Stimulated activated CD8-positive, alpha-beta memory T cell treated with anti-CD3 and anti-CD28 coated beads, Interleukin-12 subunit alpha, Interleukin-12 subunit beta, amount 100 ng/mL, for 24 hours (primary cell): ENCODE measurements at regions not wholly inside any gene's neighbourhood (a gene's known extent, or its start where the extent isn't known, plus 50 kb on each side); places are given as distances from the start of the nearest gene placed in this dataset.
"Not testable (repeated sequence)": the region's sequence is repeated elsewhere in the genome, so short reads cannot be mapped to it uniquely, and the experiment has no call there.

Experiments
- DNase-seq: peaks from one replicate; pipeline ENCODE4 v3.0.0-alpha.2; 2020; ENCODE audit errors: extremely low read depth

DNA sequence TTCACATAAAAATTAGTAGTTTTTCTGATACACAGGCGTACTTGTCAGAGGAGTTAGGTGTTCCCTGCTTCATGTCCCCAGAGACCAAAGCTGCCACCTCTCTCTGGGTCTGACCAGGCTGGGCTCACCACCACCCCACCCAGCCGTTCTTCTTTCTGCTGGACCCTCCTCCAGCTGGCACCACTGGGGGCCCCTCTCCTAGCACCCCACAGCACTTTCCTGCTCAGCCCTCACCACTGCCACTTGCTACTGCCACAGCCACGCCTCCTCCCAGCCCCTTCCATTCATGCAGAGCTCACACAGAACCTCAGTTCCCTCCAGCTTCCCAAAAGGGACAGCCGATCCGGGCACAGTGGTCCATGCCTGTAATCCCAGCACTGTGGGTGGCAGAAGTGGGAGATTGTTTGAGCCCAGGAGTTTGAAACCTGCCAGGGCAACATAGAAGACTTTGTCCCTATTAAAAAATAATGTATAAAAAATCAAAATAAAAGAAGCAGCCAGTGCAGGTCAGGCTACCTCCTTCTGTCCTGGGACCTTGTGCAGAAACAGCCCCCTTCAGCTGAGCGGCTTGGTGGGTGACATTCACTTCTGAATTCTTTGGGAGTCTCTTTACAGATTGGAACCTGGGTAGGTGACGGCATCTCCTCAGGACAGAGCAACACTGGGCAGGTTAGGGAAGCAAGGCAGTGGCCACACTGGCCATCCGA, 208.3 kb downstream of the TOMM20 start:
- DNase-seq, result no peak

DNA sequence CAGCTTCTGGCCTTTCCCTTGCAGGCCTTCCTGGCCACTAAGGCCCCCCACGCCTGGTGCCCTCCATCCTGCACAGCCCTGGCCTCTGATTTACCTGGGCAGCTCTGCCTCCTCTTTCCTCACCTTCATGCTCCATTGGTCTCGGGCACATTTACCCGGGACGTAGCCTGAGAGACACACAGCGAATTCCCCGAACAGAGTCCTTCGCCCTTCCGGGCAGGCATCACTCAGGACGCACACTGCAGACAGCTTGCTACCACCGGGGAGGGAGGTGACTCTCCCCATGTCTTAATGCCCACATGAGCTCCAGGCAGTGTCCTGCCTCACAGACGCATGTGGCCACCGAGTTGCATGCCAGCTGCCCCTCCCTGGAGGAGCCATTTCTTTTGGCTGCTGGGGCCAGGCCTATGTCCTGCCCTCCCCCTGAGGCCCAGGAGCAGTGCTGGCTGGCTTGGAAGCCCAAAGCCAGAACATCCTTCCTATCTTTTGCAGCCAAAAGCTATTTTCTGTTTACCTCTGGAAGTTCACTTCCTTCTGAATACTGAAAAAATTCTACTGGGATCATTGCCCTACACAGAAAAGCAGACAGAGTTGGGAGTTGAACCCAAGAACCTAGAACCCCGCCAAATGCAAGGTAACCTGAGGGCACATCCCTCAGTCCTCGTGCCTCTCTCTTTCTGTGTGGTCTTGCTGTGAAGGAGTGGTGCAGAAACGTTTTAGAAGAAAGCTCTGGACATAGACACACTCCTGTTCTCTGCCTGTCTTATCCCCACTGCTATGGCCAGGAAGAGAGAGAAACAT, 209.5 kb downstream of the TOMM20 start:
- DNase-seq, result no peak

DNA sequence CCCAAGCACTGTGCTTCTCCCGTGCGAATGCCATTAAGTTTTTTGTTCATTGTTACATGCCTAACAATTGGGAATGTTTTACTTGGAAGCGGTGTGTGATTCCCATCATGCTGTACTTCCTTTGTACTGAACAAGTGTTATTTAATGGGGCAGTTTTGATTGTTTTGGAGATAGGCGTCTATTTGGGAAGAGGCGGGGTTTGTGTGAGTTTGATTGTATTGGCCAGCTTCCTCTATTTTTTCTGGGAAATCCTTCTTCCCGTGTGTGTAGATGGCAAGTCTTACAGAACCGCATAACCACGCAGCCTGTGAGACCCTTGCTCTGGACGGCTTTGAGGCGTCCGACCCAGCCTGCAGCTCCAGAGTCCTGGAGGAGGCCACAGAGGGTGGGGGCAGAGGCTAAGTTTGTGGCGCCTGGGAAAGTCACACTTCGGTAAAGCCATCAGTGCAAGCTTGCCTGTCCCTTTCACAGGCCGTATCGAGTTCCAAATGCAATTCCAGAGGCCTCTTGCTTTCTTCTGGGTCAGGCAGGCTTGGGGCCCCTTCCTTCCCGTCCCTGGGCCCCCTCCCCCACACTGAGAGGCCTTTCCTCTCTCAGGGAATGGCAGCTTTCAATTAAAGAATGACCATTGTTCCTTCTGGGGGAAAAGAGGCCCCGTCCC, 210.3 kb downstream of the TOMM20 start:
- DNase-seq, result no peak

DNA sequence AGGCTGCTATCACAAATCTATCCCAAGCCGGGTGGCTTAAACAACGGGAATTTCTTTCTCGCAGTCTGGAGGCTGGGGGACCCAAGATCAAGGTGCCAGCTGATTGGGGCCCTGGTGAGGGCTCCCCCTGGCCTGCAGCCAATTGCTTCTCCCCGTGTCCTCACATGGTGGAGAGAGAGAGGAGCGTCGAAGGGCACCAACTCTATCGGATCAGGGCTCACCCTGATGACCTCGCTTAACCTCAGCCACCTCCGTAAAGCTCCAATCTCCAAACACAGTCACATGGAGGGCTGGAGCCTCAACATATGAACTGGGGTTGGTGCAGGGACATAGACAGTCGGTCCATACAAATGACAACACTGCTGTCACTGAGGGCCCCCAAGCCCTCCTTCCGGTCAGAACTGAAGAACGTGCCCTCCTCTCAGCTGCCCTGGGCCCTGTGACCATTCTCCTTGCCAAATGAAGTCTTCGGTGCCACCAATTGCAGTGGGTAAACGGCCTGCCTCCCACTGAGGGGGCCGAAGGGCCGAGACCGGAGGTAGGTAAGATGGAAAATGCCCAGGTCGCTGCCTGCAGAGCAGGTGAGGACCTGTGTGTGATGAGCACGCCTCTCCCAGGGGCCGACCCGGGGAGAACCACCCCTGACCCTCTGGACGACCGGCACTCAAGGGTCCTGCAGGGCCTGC, 211.0 kb downstream of the TOMM20 start:
- DNase-seq, result no peak

DNA sequence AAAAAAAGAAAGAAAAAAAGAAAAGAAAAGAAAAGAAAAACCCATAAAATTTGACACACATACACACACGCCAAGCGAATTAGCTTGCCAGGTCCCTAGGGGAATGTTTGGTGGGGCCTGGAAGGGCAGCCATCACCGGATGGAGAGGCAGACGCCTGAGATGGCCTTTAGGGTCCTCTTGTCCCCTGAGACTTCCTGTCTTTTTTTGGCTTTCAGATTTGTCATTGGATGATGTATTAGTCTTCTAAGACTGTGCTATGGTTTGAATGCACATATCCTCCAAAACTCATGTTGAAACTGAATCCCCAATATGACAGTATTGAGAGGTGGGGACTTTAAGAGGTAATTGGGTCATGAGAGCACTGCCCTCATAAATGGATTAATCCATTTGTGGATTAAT, 211.8 kb downstream of the TOMM20 start:
- DNase-seq, result no peak

DNA sequence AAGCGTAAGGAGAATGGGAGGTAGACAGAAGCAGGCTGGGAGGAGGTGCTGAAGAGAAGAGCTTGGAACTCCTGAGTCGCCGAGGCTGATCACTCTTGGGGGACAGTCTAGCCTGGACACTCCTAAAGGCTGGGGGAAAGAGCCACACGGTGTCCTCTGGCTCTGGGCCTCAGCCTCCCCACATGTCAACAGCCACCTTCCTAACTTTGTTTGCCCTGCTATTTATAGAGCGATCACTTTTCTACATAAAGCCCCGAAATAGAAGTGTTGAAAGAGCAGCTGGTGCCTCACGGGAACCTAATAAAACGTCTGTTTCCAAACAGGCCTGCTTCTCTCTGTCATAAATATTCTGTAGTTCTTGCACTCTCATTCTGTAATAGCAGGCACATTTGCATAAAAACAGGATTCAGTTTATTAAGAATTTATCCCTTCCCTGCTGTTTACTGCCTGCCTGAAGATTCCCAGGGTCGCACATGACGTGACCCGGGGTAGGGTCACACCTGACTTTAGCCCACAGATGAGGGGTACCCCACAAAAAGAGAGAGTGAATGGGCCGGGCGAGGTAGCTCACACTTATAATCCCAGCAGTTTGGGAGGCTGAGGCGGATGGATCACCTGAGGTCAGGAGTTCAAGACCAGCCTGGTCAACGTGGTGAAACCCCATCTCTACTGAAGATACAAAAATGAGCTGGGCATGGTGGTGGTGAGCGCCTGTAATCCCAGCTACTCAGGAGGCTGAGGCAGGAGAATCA, 212.5 kb downstream of the TOMM20 start:
- DNase-seq, result no peak

DNA sequence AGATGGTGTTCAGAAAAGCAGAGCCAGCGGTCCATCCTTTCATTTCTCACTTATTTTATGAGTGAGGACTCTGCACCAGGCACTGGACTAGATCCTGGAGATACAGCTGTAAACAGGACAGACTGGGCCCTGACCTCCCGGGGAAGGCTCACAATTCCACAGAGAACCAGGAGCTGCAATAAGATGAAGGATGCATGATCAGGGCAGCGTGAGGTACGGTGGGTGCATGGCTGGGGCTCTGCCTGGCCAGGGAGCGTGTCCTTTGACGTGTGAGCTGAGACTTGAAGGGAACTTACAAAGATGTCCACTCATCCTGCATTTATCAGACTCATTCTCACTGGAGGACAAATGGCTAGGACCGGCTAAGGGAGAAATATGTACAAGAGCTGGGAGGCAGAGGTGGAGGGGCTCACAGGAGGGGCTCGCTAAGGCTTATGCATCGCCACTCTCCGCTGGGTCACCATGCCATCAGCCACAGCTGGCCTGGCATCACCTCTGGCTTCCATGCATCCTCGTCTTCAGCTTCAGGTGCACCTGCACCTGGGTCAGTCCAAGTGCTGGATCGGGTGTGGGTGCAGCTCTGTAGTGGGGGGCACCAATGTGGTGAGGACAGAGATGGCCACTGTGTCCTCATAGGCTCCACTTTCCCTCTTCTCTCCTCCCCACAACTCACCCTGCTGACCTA, 213.9 kb downstream of the TOMM20 start:
- no peak for DNase-seq

DNA sequence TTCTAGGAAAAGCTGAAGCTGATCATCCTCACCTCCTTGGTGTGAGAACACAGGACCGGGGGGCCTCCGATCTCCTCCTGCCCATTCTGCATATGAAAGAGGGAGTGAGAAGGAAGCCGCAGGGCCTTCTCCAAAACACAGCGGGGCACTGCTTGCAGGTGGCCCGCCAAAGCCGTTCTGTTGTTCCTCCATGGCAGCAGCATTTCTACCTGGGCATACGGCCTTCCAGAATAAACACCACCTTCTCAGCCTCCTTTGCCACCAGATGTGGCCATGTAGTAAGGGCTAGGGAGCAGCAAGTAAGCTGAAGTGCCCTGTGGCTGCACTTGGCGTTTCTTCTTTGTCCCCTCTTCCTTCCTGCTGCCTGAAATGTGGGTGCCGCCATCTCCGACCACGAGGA, 214.9 kb downstream of the TOMM20 start:
- DNase-seq, result no peak

DNA sequence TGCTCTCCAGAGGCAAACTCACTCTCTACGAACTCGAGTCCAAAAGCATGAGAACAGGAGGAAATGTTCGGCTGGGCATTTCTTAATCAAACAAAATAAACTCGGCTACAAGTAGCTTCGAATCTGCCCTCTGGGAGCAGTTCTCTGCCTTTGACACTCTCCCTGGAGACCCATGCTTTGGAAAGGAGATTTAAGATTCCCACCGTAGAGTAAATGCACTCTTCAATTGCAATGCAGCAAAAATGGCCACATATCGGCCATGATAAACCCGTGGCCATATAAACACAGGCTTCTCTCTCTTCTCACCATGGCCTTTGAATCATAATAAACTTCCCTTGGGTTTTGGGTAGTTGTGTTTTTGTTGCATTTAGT, 215.4 kb downstream of the TOMM20 start:
- DNase-seq, result no peak

DNA sequence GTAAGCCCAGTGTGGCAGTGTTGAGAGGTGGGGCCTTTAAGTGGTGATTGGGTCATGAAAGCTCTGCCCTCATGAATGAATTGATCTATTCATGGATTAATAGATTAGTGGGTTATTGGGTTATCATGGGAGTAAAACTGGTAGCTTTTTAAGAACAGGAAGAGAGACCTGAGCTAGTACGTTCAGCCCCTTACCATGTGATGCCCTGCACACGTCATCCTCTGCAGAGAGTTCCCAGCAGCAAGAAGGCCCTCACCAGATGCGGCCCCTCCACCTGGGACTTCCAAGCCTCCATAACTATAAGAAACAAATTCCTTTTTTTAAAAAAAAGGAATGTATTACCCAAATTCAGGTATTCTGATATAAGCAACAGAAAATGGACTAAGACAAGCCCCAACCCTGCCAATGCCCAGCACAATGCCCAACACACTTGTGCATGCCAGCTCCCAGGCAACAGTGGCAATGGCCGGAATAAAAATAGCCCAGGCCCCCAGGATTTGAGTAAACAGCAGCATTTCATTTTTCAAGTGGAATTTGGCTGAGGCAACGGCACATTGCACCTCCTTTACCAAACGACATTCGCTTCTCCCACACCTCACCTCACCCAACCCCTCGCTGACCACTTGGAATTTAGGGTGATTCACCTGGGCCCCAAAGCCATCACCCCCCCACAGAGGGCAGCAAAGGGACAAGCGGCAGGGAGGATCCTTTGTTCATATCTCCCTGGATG, 215.9 kb downstream of the TOMM20 start:
- DNase-seq, result no peak

DNA sequence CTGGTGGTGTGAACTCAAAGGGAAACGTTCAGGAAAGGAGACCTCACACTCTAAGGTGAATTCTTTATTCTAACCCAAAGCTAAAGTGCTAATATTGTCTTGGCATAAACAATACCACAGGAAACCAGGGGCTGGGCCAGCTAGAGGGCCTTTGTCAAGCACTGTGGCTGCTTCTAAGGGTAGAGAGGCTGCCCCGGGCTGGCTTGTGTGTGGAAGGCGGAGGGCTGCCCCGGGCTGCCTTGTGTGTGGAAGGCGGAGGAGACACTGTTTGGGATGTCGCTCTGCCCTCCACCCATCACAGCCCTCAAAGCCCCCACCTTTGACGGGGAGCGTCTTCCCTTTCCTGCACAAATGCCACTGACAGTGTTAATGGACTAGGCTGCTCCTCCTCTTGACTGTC, 216.8 kb downstream of the TOMM20 start:
- no peak for DNase-seq

DNA sequence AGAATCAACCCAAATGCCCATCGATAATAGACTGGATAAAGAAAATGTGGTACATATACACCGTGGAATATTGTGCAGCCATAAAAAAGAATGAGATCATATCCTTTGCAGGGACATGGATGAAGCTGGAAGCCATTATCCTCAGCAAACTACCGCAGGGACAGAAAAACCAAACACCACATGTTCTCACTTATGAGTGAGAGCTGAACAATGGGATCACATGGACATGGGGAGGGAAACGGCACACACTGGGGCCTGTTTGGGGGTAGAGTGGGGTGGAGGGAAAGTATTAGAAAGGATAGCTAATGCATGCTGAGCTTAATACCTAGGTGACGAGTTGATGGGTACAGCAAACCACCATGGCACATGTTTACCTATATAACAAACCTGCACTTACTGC, 217.5 kb downstream of the TOMM20 start:
- DNase-seq, result not testable (repeated sequence)

DNA sequence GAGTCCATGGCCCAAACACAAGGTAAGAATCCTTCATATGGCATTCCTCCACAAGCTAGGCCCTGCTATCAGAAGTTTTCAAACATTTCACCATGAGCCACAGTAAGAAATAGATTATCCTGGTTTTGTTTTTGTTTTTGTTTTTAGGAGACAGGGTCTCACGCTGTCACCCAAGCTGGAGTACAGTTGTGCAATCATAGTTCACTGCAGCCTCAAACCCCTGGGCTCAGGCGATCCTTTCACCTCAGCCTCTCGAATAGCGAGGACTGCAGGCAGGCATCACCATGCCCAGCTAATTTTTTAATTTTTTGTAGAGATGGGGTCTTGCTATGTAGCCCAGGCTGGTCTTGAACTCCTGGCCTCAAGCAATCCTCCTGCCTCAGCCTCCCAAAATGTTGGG, 218.8 kb downstream of the TOMM20 start:
- DNase-seq, result no peak

DNA sequence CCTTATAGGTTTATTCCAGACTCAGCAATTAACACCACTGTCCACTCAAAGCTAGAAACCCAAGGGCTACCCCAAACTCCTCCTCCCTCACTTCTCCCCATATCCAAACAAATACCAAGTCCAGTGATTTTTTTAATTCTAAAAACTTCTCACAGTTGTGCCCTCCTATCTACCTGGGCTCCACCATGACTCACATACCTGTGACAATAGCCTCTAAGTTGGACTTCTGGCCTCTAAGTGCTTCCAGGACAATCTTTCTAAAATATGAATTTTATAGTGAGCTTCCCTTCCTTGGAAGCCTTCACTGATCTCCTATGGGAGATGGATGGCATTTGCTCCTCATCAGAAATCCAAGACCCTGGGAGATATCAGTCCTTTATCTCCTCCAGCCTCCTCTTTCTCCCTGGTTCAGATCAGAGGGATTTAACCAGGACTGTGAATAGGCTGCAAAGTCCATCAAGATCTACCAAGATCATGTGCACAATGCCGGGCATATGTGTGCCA, 219.3 kb downstream of the TOMM20 start:
- DNase-seq, result no peak

DNA sequence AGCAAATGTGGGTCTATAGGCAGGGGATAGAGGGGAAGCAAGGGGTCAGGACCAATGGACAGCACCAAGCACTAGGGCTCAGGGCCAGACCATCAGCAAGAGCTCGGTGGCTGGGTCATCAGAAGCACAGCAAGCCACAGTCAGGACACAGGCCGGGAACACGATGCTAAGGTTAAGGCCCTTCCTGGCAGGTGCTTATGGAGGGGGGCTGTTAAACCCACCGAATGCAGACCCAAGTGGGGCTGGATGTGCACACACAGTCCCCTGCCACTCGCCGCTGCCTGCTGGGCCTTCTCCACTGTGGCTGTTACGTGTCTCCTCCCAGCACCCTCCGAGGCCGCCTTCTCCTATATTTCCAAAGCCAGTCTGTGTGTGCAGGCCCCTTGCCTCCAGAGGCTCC, 220.1 kb downstream of the TOMM20 start:
- no peak for DNase-seq

DNA sequence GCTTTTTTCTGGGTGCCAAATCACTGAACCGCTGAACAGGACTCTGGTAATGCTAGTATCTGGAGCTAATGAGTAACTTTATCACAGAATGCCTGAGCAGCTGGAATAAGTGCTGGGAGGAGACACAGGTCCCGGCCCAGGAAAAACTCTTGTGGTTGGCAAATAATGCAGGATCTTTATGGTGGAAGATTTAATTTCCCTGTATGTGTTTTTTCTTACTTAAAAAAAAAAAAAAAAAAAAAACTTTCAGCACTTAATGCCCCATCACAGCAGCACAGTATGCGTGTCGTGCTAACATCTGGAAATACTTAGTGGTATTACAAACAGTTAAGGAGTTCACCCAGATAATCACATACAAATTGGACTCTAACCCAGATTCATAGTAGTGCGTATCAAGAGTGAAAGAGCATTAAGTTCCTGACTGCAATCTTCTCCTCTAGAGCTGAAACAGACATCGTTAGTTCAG, 220.7 kb downstream of the TOMM20 start:
- DNase-seq, result no peak

DNA sequence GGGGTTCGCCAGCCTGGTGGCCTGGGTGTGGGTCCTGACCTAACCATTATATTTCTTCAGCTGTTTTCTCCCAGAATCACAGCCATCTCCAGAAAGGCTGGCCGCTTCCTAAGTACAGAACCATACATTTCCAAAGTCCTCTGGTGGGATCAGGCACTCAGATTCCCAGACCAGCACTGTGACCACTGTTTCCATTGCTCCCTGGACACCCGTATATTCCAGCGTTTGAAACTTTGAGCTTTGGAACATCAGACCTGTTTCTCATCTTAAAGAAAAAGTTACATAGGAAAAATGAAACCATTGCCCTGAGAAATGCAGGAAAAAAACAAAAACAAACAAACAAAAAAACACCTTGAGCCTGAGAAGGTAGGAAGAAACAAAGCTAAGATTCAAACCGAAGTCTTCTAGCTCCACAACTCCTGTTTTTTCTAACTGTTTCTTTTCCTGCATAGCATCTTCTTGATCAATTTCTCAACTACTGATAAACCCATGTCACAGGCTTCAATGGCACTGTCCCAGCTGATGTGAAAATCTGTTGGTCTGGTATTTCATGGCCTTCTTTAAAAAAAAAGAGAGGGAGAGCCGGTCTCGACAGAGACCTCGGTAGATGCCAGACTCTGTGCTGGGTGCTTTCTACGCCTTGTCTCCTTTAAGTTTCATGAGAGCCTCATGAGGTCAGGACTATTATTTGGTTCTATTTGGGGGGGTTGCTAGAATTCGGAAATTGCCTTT, 221.3 kb downstream of the TOMM20 start:
- DNase-seq, result no peak

DNA sequence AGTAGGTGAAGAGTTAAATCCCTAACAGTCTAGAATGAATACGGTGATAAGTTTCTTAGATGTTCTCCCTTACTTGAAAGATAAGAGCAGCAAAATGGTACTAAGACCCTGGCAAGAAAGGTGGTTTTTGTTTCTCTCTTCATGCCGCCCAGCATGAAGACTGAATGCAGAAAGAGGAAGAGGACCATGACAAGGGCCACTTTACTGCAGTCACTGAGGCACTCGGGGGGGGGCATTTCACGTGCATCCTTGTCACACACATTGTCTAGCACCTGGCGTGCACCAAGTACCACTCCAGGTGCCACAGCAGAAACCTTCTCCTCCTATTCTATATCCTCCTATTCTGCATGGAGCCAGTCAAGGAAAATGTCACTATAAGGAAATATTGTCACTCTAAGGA, 222.0 kb downstream of the TOMM20 start:
- DNase-seq, result no peak

DNA sequence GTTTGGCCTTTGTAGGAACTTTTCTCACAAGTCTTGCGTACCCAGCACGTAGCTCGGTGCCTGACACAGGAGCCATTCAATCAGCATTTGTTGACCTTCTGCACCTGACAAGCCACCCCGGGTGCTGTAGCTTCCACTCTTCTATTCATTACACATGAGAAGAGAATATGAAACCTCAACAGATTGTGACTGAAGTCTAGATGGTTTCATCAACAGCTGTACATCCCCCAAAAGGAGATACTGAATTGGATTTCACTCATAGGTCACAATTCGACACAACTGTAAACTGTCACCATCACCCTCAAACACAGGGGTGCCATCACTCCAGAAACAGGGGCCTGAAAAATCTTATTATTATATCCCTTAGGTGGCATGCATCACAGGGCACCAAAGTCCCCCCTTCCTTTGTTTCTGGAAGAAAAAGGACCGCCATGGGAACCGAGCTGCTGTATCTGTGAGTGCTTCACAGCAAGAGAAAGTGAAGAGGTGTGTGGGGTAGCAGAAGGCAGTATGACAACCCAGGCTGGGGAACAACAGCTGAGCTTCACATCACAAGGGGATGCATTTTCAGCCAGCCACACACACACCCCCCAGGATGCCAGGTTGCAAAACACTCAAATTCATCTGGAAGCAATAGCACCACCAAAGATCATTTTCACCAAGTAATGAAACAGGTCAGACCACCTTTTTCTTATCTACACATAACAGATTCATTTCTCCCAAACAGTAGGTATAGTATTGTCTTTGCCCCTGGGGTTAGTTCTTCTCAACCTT, 225.7 kb downstream of the TOMM20 start:
- DNase-seq, result no peak
